Thyroid gland (tissue), 4 donors: ENCODE measurements at regions not wholly inside any gene's neighbourhood (a gene's known extent, or its start where the extent isn't known, plus 50 kb on each side); places are given as distances from the start of the nearest gene placed in this dataset.

Experiments
- POLR2A ChIP-seq, 2 donors: fragments of 450-650 bp; IDR thresholded peaks; one replicate each; pipeline ENCODE4 v1.6.1; 2017; ENCODE audit warnings: antibody characterized with exemption in 2 of 2, mild to moderate bottlenecking in 2 of 2, moderate library complexity in 1 of 2
- TF ChIP-seq, protein P1 (sequence below), 6 experiments: fragments of 200-600 bp in 3 of 6; fragments of 450-650 bp in 3 of 6; sonication (generic) in 3 of 6; IDR thresholded peaks; one replicate each; pipeline ENCODE4 v1.5.1; 2016 to 2019; ENCODE audit warnings: antibody characterized with exemption in 6 of 6, mild to moderate bottlenecking in 2 of 6, inconsistent platforms in 1 of 6, moderate library complexity in 1 of 6

DNA sequence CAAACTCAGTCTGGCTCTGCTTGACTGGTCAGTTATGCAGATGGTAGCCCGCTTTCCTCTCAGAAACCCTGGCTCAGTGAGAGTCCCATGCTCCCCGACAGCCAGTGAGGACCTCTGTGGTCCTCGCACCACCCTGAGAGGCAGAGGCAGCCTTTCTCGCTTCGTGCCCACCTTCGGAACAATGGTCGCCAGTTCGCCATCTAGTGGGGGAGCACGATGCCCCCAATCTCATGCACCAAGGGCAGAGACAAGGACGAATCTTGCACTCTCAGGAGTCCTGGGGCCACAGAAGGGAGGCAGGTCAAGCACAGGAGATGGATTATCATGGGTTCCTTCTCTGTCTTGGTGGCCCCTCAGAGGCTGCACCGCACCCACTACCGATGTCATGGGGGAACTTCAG lies 75.2 kb downstream of the RHCG start:
- no peak for TF ChIP-seq POLR2A (IDR thresholded peaks at IDR 0.05)
- TF ChIP-seq, protein P1, sequence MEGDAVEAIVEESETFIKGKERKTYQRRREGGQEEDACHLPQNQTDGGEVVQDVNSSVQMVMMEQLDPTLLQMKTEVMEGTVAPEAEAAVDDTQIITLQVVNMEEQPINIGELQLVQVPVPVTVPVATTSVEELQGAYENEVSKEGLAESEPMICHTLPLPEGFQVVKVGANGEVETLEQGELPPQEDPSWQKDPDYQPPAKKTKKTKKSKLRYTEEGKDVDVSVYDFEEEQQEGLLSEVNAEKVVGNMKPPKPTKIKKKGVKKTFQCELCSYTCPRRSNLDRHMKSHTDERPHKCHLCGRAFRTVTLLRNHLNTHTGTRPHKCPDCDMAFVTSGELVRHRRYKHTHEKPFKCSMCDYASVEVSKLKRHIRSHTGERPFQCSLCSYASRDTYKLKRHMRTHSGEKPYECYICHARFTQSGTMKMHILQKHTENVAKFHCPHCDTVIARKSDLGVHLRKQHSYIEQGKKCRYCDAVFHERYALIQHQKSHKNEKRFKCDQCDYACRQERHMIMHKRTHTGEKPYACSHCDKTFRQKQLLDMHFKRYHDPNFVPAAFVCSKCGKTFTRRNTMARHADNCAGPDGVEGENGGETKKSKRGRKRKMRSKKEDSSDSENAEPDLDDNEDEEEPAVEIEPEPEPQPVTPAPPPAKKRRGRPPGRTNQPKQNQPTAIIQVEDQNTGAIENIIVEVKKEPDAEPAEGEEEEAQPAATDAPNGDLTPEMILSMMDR (IDR thresholded peaks at IDR 0.05): no peak
